GM12878 (cell line): ENCODE measurements at regions not wholly inside any gene's neighbourhood (a gene's known extent, or its start where the extent isn't known, plus 50 kb on each side); places are given as distances from the start of the nearest gene placed in this dataset.

Source experiments
- ATAC-seq: fragments of 200-7000 bp; cut with Tn5 transposase; 3 replicates; pipeline ENCODE4 v1.9.1; 2020; ENCODE audit warnings: mild to moderate bottlenecking, moderate library complexity
- BruUV-seq: library from RNA; stranded (reverse); fragments of 400-500 nt; replicated peaks from 2 replicates; lab custom pipeline; 2021; lab: Mats Ljungman, UMichigan
- CTCF ChIA-PET: fragments of 300-600 bp; sonication (Branson Sonifier 250); formaldehyde crosslinking; extraction: SDS; loops from one replicate; lab custom pipeline; 2021; ENCODE audit warnings: inconsistent platforms; lab: Yijun Ruan, JAX
- POLR2A ChIA-PET: fragments of 350-600 bp; formaldehyde crosslinking; extraction: SDS; loops from one replicate; lab custom pipeline; 2021; ENCODE audit warnings: inconsistent platforms; lab: Charles Lee
- RAD21 ChIA-PET: fragments of 300-600 bp; sonication (Branson Sonifier 250); formaldehyde crosslinking; loops from one replicate; lab custom pipeline; 2023; ENCODE audit warnings: antibody characterized with exemption; ENCODE audit not compliant: unreplicated experiment; lab: Charles Lee
- SMC1A ChIA-PET: fragments of 300-600 bp; sonication (Branson Sonifier 250); formaldehyde crosslinking; loops from one replicate; lab custom pipeline; 2023; ENCODE audit not compliant: unreplicated experiment, uncharacterized antibody; lab: Charles Lee
- DNase-seq: peaks from one replicate; pipeline ENCODE4 v3.0.0-alpha.2; 2011; ENCODE audit warnings: low read depth, low spot score
- FAIRE-seq: peaks from 3 replicates; lab custom pipeline; 2011; peaks lifted over from hg19 to GRCh38; lab: Jason Lieb, UNC
- H2AFZ ChIP-seq: 2 replicates; pipeline ENCODE4 v1.6.0; 2011; ENCODE audit warnings: low read depth, low read length, control low read depth; ENCODE audit not compliant: control insufficient read depth
- H3K27ac ChIP-seq: 2 replicates; pipeline ENCODE4 v1.5.1; 2011; ENCODE audit warnings: control low read depth; ENCODE audit not compliant: control insufficient read depth, insufficient read depth
- H3K27me3 ChIP-seq, 2 experiments: replicated peaks in 1 of 2; 2 replicates each; pipeline versions ENCODE4 v1.6.0 to v1.6.1; 2011; ENCODE audit warnings: low read length in 1 of 2; ENCODE audit not compliant: control insufficient read depth in 2 of 2, insufficient read depth in 2 of 2
- H3K36me3 ChIP-seq, 2 experiments: 2 replicates each; pipeline ENCODE4 v1.5.1; 2011; ENCODE audit warnings: low read length in 1 of 2; ENCODE audit not compliant: control insufficient read depth in 2 of 2, insufficient read depth in 2 of 2
- H3K4me1 ChIP-seq: 2 replicates; pipeline ENCODE4 v1.6.1; 2011; ENCODE audit warnings: mild to moderate bottlenecking, low read length, moderate library complexity, mixed read lengths; ENCODE audit not compliant: control insufficient read depth, insufficient read depth
- H3K4me2 ChIP-seq: 2 replicates; pipeline ENCODE4 v1.6.0; 2011; ENCODE audit warnings: control low read depth; ENCODE audit not compliant: control insufficient read depth, insufficient read depth
- H3K4me3 ChIP-seq: fragments of 200-600 bp; sonication (generic); 2 replicates; pipeline ENCODE4 v1.5.1; 2016
- H3K79me2 ChIP-seq: 2 replicates; pipeline ENCODE4 v1.6.0; 2011; ENCODE audit warnings: low read length; ENCODE audit not compliant: control insufficient read depth, insufficient read depth
- H3K9ac ChIP-seq: 2 replicates; pipeline ENCODE4 v1.8.0; 2011; ENCODE audit warnings: low read length, control low read depth, mixed read lengths; ENCODE audit not compliant: control insufficient read depth, insufficient read depth
- H3K9me3 ChIP-seq: replicated peaks from 3 replicates; pipeline ENCODE4 v1.5.1; 2011; ENCODE audit warnings: mild to moderate bottlenecking, low read length; ENCODE audit not compliant: control insufficient read depth, insufficient read depth
- H4K20me1 ChIP-seq: 2 replicates; pipeline ENCODE4 v1.6.0; 2011; ENCODE audit not compliant: control insufficient read depth, insufficient read depth
- CBFB ChIP-seq: IDR thresholded peaks from 2 replicates; pipeline ENCODE4 v1.6.1; 2016; ENCODE audit warnings: antibody characterized with exemption, low read depth
- CREM ChIP-seq: IDR thresholded peaks from 2 replicates; pipeline ENCODE4 v1.6.1; 2014; ENCODE audit warnings: antibody characterized with exemption, low read depth
- CTCF ChIP-seq, 3 experiments: IDR thresholded peaks in 2 of 3; conservative IDR thresholded peaks in 1 of 3; 2 replicates each; pipeline ENCODE4 v1.5.1; 2011; ENCODE audit warnings: low read depth in 3 of 3, low read length in 3 of 3, mild to moderate bottlenecking in 3 of 3, control low read depth in 2 of 3, moderate library complexity in 2 of 3, inconsistent platforms in 1 of 3, mixed read lengths in 1 of 3; ENCODE audit not compliant: control insufficient read depth in 2 of 3, insufficient read depth in 1 of 3; ENCODE audit errors: extremely low read depth in 1 of 3
- ETV6 ChIP-seq, 2 experiments: fragments of 450-650 bp in 1 of 2; IDR thresholded peaks in 1 of 2; conservative IDR thresholded peaks in 1 of 2; 2 replicates each; pipeline ENCODE4 v1.6.1; 2014; ENCODE audit warnings: antibody characterized with exemption in 1 of 2, borderline replicate concordance in 1 of 2, low read depth in 1 of 2, mild to moderate bottlenecking in 1 of 2, moderate library complexity in 1 of 2
- KAT2A ChIP-seq: conservative IDR thresholded peaks from 2 replicates; pipeline ENCODE4 v1.6.1; 2011; ENCODE audit warnings: low read depth, low read length; ENCODE audit not compliant: control insufficient read depth
- NFYA ChIP-seq: IDR thresholded peaks from 2 replicates; pipeline ENCODE4 v1.6.1; 2011; ENCODE audit warnings: low read depth, mild to moderate bottlenecking, low read length, improper control_type of control experiment, borderline replicate concordance
- RAD21 ChIP-seq: IDR thresholded peaks from 2 replicates; pipeline ENCODE4 v1.6.1; 2011; ENCODE audit warnings: mild to moderate bottlenecking, low read depth, low read length, moderate library complexity; ENCODE audit not compliant: insufficient read depth
- SMC3 ChIP-seq: IDR thresholded peaks from 2 replicates; pipeline ENCODE4 v1.6.1; 2011; ENCODE audit warnings: low read length, improper control_type of control experiment, borderline replicate concordance
- WGBS: methylation state at CpG from one replicate; pipeline ENCODE4 v1.1.6; 2016; ENCODE audit warnings: low lambda C conversion rate; ENCODE audit not compliant: insufficient replicate concordance, insufficient coverage; ENCODE audit errors: missing lambda C conversion rate; 5-methylcytosine and 5-hydroxymethylcytosine counted together
- in situ Hi-C: fragments of 300-500 bp; cut with MboI; formaldehyde crosslinking; loops from 9 replicates; pipeline ENCODE4 v1.14.3; 2018; ENCODE audit warnings: mixed read lengths
- intact Hi-C: fragments of 100-400 bp; cut with micrococcal nuclease; formaldehyde crosslinking; loops from one replicate; pipeline ENCODE4 v1.14.2; 2022; ENCODE audit not compliant: unreplicated experiment

- Histone ChIP-seq H3K27ac (no peak overlapping the region), H3K27me3 (no peaks in the 10 kb centered on the region), H3K4me2 (no peak overlapping the region), H3K4me1 (no peaks in the 10 kb centered on the region), H3K4me3 (no peak overlapping the region), H2AFZ (no peak overlapping the region), H3K36me3 (no peaks in the 10 kb centered on the region), H3K9me3 (no peaks in the 10 kb centered on the region), H3K9ac (no peak overlapping the region), H4K20me1 (no peaks in the 10 kb centered on the region), H3K79me2 (no peaks in the 10 kb centered on the region)
- DNase-seq (no peak), ATAC-seq (no peak), FAIRE-seq (no peak)
- BruUV-seq, result no TSS peak
- POLR2A ChIA-PET, result no interaction called here
- RAD21 ChIA-PET, result interaction anchor here (0.9 kb wide), 1 partner anchor 138 kb away, joined by 3 read pairs; no protein-coding TSS in a partner anchor
- intact Hi-C loops, result loop anchor here (10.0 kb wide), 1 partner anchor 397 kb away; no protein-coding TSS in a partner anchor
- CTCF ChIA-PET, result interaction anchor here (1.1 to 1.6 kb wide), 2 partner anchors 281 to 397 kb away, joined by 4 to 5 read pairs; no protein-coding TSS in a partner anchor
- SMC1A ChIA-PET, result interaction anchor here (0.6 to 1.4 kb wide), 5 partner anchors 9 to 279 kb away, joined by 3 read pairs; no protein-coding TSS in a partner anchor
- no peak for TF ChIP-seq CREM
- no peak for TF ChIP-seq ETV6 (conservative IDR thresholded peaks at IDR 0.05 in 1 of 2, IDR thresholded peaks at IDR 0.05 in 1 of 2; ENCODE audit: borderline replicate concordance in 1 of 2, low read depth in 1 of 2)
- TF ChIP-seq KAT2A, result no peak
- no peak for TF ChIP-seq CBFB
- WGBS, result 0% methylated on average over 1 of the region's 1 CpG
- in situ Hi-C loops, result no loop called here
Observed at GRCh38 chr14:97582022-97582421, 784.8 kb downstream of the VRK1 start.

GRCh38 chr14:97584528-97584927 lies 787.3 kb downstream of the VRK1 start:
- Histone ChIP-seq H3K27ac (no peak overlapping the region), H3K36me3 (no peaks in the 10 kb centered on the region), H3K9ac (no peak overlapping the region), H3K4me1 (no peaks in the 10 kb centered on the region), H3K9me3 (no peaks in the 10 kb centered on the region), H4K20me1 (no peaks in the 10 kb centered on the region), H3K4me3 (no peak overlapping the region), H3K79me2 (no peaks in the 10 kb centered on the region), H3K27me3 (no peaks in the 10 kb centered on the region), H2AFZ (no peak overlapping the region), H3K4me2 (no peak overlapping the region)
- ChIA-PET POLR2A (no interaction called here), SMC1A (interaction anchor here (0.9 to 1.9 kb wide), 5 partner anchors 10 to 399 kb away, joined by 3 to 5 read pairs (median 3); no protein-coding TSS in a partner anchor), CTCF (interaction anchor here (1.6 to 2.7 kb wide), 6 partner anchors 11 to 402 kb away, joined by 3 to 11 read pairs (median 7); no protein-coding TSS in a partner anchor), RAD21 (interaction anchor here (1.3 kb wide), 1 partner anchor 283 kb away, joined by 3 read pairs; no protein-coding TSS in a partner anchor)
- ATAC-seq, result no peak
- 24% methylated on average over 2 of the region's 2 CpGs for WGBS
- intact Hi-C loops, result loop anchor here (10.0 kb wide), 1 partner anchor 400 kb away; no protein-coding TSS in a partner anchor
- no TSS peak for BruUV-seq
- in situ Hi-C loops, result no loop called here
- no peak for DNase-seq
- FAIRE-seq, result no peak
- TF ChIP-seq NFYA (no peak), CTCF (IDR thresholded peaks at IDR 0.05 in 2 of 3, conservative IDR thresholded peaks at IDR 0.05 in 1 of 3; ENCODE audit: control insufficient read depth in 2 of 3, extremely low read depth in 1 of 3, insufficient read depth in 1 of 3, low read depth in 3 of 3, low read length in 3 of 3) (peak in 1 of 3 experiments; percentile 21; a peak in 2 of 6 replicates), RAD21 (peak; percentile 62), SMC3 (peak; percentile 26; the same call in 1 of the 2 replicates)
